Fibroblast of lung (primary cell): ENCODE measurements at regions not wholly inside any gene's neighbourhood (a gene's known extent, or its start where the extent isn't known, plus 50 kb on each side); places are given as distances from the start of the nearest gene placed in this dataset.

Source experiments
- EZH2 ChIP-seq: IDR thresholded peaks from 2 replicates; pipeline ENCODE4 v1.5.1; 2012; ENCODE audit warnings: low read length, control low read depth, mild to moderate bottlenecking; ENCODE audit errors: missing control alignments
- TF ChIP-seq, protein P1 (sequence below), 2 donors: IDR thresholded peaks in 1 of 2; conservative IDR thresholded peaks in 1 of 2; 1 replicate in 1 of 2; 2 replicates in 1 of 2; pipeline ENCODE4 v1.5.1; 2011 to 2012; ENCODE audit warnings: low read length in 2 of 2, control low read depth in 1 of 2, inconsistent platforms in 1 of 2, low read depth in 1 of 2, mild to moderate bottlenecking in 1 of 2

DNA sequence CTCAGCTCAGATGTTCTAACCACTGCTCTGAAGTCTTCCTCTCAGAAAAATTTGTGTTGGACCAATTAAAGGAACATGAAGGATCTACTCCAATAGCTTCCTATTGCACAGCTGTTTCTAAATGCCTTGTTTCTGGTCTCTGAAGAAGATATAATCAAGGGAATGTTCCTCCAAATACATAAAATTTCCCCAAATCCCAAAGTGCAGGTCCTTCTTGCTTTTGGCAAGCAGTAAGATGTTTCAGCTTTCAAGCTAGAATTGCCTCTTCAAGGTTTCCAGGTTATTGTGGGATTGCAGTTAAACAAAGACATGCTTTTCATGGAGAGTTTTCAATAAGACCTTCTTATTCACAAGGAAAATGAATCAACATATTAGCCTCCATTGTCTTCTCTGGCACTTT lies 574.5 kb upstream of the SLIT2 start:
- TF ChIP-seq, protein P1, sequence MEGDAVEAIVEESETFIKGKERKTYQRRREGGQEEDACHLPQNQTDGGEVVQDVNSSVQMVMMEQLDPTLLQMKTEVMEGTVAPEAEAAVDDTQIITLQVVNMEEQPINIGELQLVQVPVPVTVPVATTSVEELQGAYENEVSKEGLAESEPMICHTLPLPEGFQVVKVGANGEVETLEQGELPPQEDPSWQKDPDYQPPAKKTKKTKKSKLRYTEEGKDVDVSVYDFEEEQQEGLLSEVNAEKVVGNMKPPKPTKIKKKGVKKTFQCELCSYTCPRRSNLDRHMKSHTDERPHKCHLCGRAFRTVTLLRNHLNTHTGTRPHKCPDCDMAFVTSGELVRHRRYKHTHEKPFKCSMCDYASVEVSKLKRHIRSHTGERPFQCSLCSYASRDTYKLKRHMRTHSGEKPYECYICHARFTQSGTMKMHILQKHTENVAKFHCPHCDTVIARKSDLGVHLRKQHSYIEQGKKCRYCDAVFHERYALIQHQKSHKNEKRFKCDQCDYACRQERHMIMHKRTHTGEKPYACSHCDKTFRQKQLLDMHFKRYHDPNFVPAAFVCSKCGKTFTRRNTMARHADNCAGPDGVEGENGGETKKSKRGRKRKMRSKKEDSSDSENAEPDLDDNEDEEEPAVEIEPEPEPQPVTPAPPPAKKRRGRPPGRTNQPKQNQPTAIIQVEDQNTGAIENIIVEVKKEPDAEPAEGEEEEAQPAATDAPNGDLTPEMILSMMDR (conservative IDR thresholded peaks at IDR 0.05 in 1 of 2, IDR thresholded peaks at IDR 0.05 in 1 of 2; ENCODE audit: low read depth in 1 of 2, low read length in 2 of 2): no peak
- TF ChIP-seq EZH2: no peak
